HEK293 (cell line): ENCODE measurements at regions not wholly inside any gene's neighbourhood (a gene's known extent, or its start where the extent isn't known, plus 50 kb on each side); places are given as distances from the start of the nearest gene placed in this dataset.

Source experiments
- CTCF ChIA-PET: fragments of 350-600 bp; formaldehyde crosslinking; extraction: SDS; loops from one replicate; lab custom pipeline; 2021; ENCODE audit warnings: antibody characterized with exemption; lab: Yijun Ruan, JAX
- POLR2A ChIA-PET: fragments of 300-600 bp; formaldehyde crosslinking; extraction: SDS; loops from one replicate; lab custom pipeline; 2020; ENCODE audit warnings: antibody characterized with exemption, inconsistent platforms; lab: Yijun Ruan, JAX
- H3K27ac ChIP-seq: fragments of 200-500 bp; sonication (Bioruptor generic); 2 replicates; pipeline ENCODE4 v1.5.1; 2014; ENCODE audit warnings: low read depth, low read length, control low read depth, inconsistent platforms; ENCODE audit errors: extremely low read depth
- H3K36me3 ChIP-seq, 2 experiments: fragments of 200-500 bp in 1 of 2; sonication (Bioruptor generic) in 1 of 2; 1 replicate in 1 of 2; 2 replicates in 1 of 2; pipeline ENCODE4 v1.5.1; 2014 to 2017; ENCODE audit warnings: inconsistent platforms in 2 of 2, low read length in 2 of 2; ENCODE audit not compliant: control insufficient read depth in 2 of 2, insufficient read depth in 1 of 2
- H3K4me1 ChIP-seq: fragments of 200-500 bp; sonication (Bioruptor generic); 2 replicates; pipeline ENCODE4 v1.5.1; 2014; ENCODE audit warnings: mild to moderate bottlenecking, low read length, inconsistent platforms; ENCODE audit not compliant: control insufficient read depth, insufficient read depth
- H3K4me3 ChIP-seq: 2 replicates; pipeline ENCODE4 v1.5.1; 2011; ENCODE audit warnings: low read depth, mild to moderate bottlenecking, control low read depth, low read length, moderate library complexity
- H3K9me3 ChIP-seq: fragments of 200-500 bp; sonication (Bioruptor generic); 2 replicates; pipeline ENCODE4 v1.5.1; 2014; ENCODE audit warnings: low read depth, low read length, inconsistent platforms; ENCODE audit not compliant: control insufficient read depth, insufficient read depth
- BCL6B ChIP-seq: fragments of 450-650 bp; formaldehyde crosslinking; IDR thresholded peaks from 2 replicates; pipeline ENCODE4 v1.5.1; 2017; ENCODE audit warnings: missing biosample characterization, missing genetic modification characterization
- GLIS2 ChIP-seq: fragments of 450-650 bp; formaldehyde crosslinking; IDR thresholded peaks from 2 replicates; pipeline ENCODE4 v1.5.1; 2016; ENCODE audit warnings: missing biosample characterization, missing genetic modification characterization
- KLF1 ChIP-seq: fragments of 450-650 bp; formaldehyde crosslinking; IDR thresholded peaks from 2 replicates; pipeline ENCODE4 v1.5.1; 2016; ENCODE audit warnings: missing biosample characterization, missing genetic modification characterization
- KLF10 ChIP-seq: fragments of 450-650 bp; IDR thresholded peaks from 2 replicates; pipeline ENCODE4 v1.5.1; 2018; ENCODE audit warnings: missing biosample characterization, mild to moderate bottlenecking, missing genetic modification characterization
- OSR2 ChIP-seq: fragments of 450-650 bp; formaldehyde crosslinking; IDR thresholded peaks from 2 replicates; pipeline ENCODE4 v1.5.1; 2016; ENCODE audit warnings: missing biosample characterization, missing genetic modification characterization
- PRDM10 ChIP-seq: fragments of 450-650 bp; formaldehyde crosslinking; IDR thresholded peaks from 2 replicates; pipeline ENCODE4 v1.5.1; 2016; ENCODE audit warnings: missing biosample characterization, missing genetic modification characterization
- ZFP41 ChIP-seq: fragments of 450-650 bp; formaldehyde crosslinking; IDR thresholded peaks from 2 replicates; pipeline ENCODE4 v1.5.1; 2016; ENCODE audit warnings: missing biosample characterization, missing genetic modification characterization, borderline replicate concordance
- ZNF112 ChIP-seq: fragments of 450-650 bp; formaldehyde crosslinking; IDR thresholded peaks from 2 replicates; pipeline ENCODE4 v1.5.0; 2017; ENCODE audit warnings: missing biosample characterization, missing genetic modification characterization
- ZNF132 ChIP-seq: fragments of 450-650 bp; formaldehyde crosslinking; IDR thresholded peaks from 2 replicates; pipeline ENCODE4 v1.5.1; 2017; ENCODE audit warnings: missing biosample characterization, missing genetic modification characterization, borderline replicate concordance
- ZNF140 ChIP-seq: fragments of 450-650 bp; formaldehyde crosslinking; IDR thresholded peaks from 2 replicates; pipeline ENCODE4 v1.5.1; 2016; ENCODE audit warnings: missing biosample characterization, missing genetic modification characterization
- ZNF175 ChIP-seq: fragments of 450-650 bp; formaldehyde crosslinking; IDR thresholded peaks from 2 replicates; pipeline ENCODE4 v1.5.1; 2016; ENCODE audit warnings: missing biosample characterization, missing genetic modification characterization
- ZNF2 ChIP-seq: fragments of 450-650 bp; formaldehyde crosslinking; IDR thresholded peaks from 2 replicates; pipeline ENCODE4 v1.5.1; 2016; ENCODE audit warnings: missing biosample characterization, missing genetic modification characterization
- ZNF24 ChIP-seq: fragments of 450-650 bp; formaldehyde crosslinking; IDR thresholded peaks from 2 replicates; pipeline ENCODE4 v1.5.1; 2016; ENCODE audit warnings: missing biosample characterization, missing genetic modification characterization
- ZNF248 ChIP-seq: fragments of 450-650 bp; formaldehyde crosslinking; IDR thresholded peaks from 2 replicates; pipeline ENCODE4 v1.5.1; 2017; ENCODE audit warnings: missing biosample characterization, missing genetic modification characterization
- ZNF311 ChIP-seq: fragments of 450-650 bp; formaldehyde crosslinking; IDR thresholded peaks from 2 replicates; pipeline ENCODE4 v1.5.1; 2017; ENCODE audit warnings: missing biosample characterization, missing genetic modification characterization, borderline replicate concordance
- ZNF37A ChIP-seq: fragments of 450-650 bp; IDR thresholded peaks from 2 replicates; pipeline ENCODE4 v1.5.1; 2018; ENCODE audit warnings: missing biosample characterization, missing genetic modification characterization
- ZNF473 ChIP-seq: fragments of 450-650 bp; formaldehyde crosslinking; IDR thresholded peaks from 2 replicates; pipeline ENCODE4 v1.5.1; 2017; ENCODE audit warnings: missing biosample characterization, missing genetic modification characterization
- ZNF510 ChIP-seq: fragments of 450-650 bp; formaldehyde crosslinking; IDR thresholded peaks from 2 replicates; pipeline ENCODE4 v1.5.1; 2018; ENCODE audit warnings: mild to moderate bottlenecking, missing genetic modification characterization, missing biosample characterization; ENCODE audit not compliant: insufficient replicate concordance
- ZNF514 ChIP-seq: fragments of 450-650 bp; formaldehyde crosslinking; IDR thresholded peaks from 2 replicates; pipeline ENCODE4 v1.5.1; 2016; ENCODE audit warnings: missing biosample characterization, missing genetic modification characterization
- ZNF529 ChIP-seq: fragments of 450-650 bp; formaldehyde crosslinking; IDR thresholded peaks from 2 replicates; pipeline ENCODE4 v1.5.1; 2017; ENCODE audit warnings: missing genetic modification characterization, missing biosample characterization; ENCODE audit not compliant: insufficient replicate concordance
- ZNF549 ChIP-seq: fragments of 450-650 bp; IDR thresholded peaks from 2 replicates; pipeline ENCODE4 v1.5.1; 2018; ENCODE audit warnings: missing biosample characterization, missing genetic modification characterization, mild to moderate bottlenecking, inconsistent platforms, moderate library complexity
- ZNF624 ChIP-seq: fragments of 450-650 bp; formaldehyde crosslinking; IDR thresholded peaks from 2 replicates; pipeline ENCODE4 v1.5.1; 2017; ENCODE audit warnings: missing biosample characterization, missing genetic modification characterization
- ZNF654 ChIP-seq: fragments of 450-650 bp; formaldehyde crosslinking; IDR thresholded peaks from 2 replicates; pipeline ENCODE4 v1.5.1; 2016; ENCODE audit warnings: low read depth, missing biosample characterization, missing genetic modification characterization
- ZNF658 ChIP-seq: fragments of 450-650 bp; formaldehyde crosslinking; IDR thresholded peaks from 2 replicates; pipeline ENCODE4; 2016; ENCODE audit warnings: missing biosample characterization, missing genetic modification characterization
- ZNF660 ChIP-seq: fragments of 450-650 bp; IDR thresholded peaks from 2 replicates; pipeline ENCODE4 v1.5.1; 2018; ENCODE audit warnings: missing biosample characterization, mild to moderate bottlenecking, missing genetic modification characterization
- ZNF677 ChIP-seq: fragments of 450-650 bp; IDR thresholded peaks from 2 replicates; pipeline ENCODE4 v1.5.0; 2018; ENCODE audit warnings: missing biosample characterization, mild to moderate bottlenecking, missing genetic modification characterization, moderate library complexity
- ZNF747 ChIP-seq: fragments of 450-650 bp; formaldehyde crosslinking; IDR thresholded peaks from 2 replicates; pipeline ENCODE4 v1.5.1; 2016; ENCODE audit warnings: missing biosample characterization, missing genetic modification characterization
- ZNF843 ChIP-seq: fragments of 450-650 bp; formaldehyde crosslinking; IDR thresholded peaks from 2 replicates; pipeline ENCODE4 v1.5.1; 2016; ENCODE audit warnings: missing biosample characterization, missing genetic modification characterization
- ZSCAN16 ChIP-seq: fragments of 450-650 bp; formaldehyde crosslinking; IDR thresholded peaks from 2 replicates; pipeline ENCODE4 v1.5.1; 2016; ENCODE audit warnings: missing biosample characterization, missing genetic modification characterization
- TF ChIP-seq, protein P1 (sequence below): fragments of 450-650 bp; formaldehyde crosslinking; IDR thresholded peaks from 2 replicates; pipeline ENCODE4 v1.5.1; 2016; ENCODE audit warnings: missing biosample characterization, missing genetic modification characterization
- TF ChIP-seq, protein P2 (sequence below): fragments of 450-650 bp; formaldehyde crosslinking; IDR thresholded peaks from 2 replicates; pipeline ENCODE4 v1.5.1; 2017; ENCODE audit warnings: missing biosample characterization, missing genetic modification characterization
- TF ChIP-seq, protein P3 (sequence below): fragments of 450-650 bp; formaldehyde crosslinking; IDR thresholded peaks from 2 replicates; pipeline ENCODE4 v1.5.1; 2016; ENCODE audit warnings: missing biosample characterization, missing genetic modification characterization

DNA sequence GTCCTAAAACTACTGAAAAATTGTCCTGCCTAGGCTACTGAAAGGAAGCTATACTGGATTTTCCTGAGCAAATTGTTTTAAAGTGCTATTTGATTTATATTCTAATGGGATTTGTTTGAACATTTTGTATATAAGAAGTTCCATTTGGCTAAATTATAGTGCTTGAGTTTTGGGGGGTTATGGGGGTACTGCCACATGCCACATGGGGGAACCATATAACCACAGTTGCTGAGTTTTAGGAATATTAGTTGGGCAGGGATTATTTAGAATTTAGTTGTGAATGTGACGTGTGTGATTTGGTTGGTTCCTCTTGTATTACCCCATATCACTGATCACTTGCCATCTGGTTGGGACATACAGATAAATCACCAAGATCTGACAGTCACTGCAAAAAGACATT is 224.5 kb upstream of the TAPT1 start:
- ChIA-PET POLR2A (no interaction called here), CTCF (no interaction called here)

DNA sequence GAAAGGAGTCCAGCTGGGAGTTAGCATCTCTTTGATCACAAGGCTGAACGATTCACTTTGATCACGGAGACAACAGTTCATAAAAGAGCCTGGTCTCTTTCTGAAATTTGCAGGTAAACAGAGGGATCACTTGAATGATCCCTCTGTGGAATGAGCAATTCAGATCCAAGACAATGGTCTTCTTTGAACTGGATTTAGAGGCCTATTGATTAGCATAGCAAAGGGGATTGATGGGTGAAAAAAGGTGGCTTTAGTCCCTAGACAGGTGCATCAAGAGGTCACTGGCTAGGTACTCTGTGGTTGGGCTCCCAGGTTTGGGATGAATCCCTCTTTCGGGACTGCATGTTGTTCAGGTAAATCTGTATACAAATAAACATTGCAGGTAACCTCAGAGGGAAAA is 223.8 kb upstream of the TAPT1 start:
- no peaks in the 10 kb centered on the region for H3K9me3 ChIP-seq
- no peak overlapping the region for H3K4me3 ChIP-seq
- H3K36me3 ChIP-seq, result no peaks in the 10 kb centered on the region
- CTCF ChIA-PET, result no interaction called here
- no peak overlapping the region for H3K27ac ChIP-seq
- POLR2A ChIA-PET, result no interaction called here
- no peaks in the 10 kb centered on the region for H3K4me1 ChIP-seq
- no peak for TF ChIP-seq ZNF549
- no peak for TF ChIP-seq ZNF529 (tag by site-specific recombination)
- no peak for TF ChIP-seq ZSCAN16 (tag by site-specific recombination)
- no peak for TF ChIP-seq OSR2
- TF ChIP-seq ZNF514, result no peak
- no peak for TF ChIP-seq ZFP41 (tag by site-specific recombination)
- TF ChIP-seq ZNF843 (tag by site-specific recombination), result no peak
- no peak for TF ChIP-seq ZNF2 (tag by site-specific recombination)
- TF ChIP-seq PRDM10 (tag by site-specific recombination), result no peak
- TF ChIP-seq ZNF24 (tag by site-specific recombination), result no peak
- TF ChIP-seq ZNF658 (tag by site-specific recombination), result no peak
- TF ChIP-seq BCL6B (tag by site-specific recombination), result no peak
- no peak for TF ChIP-seq ZNF747 (tag by site-specific recombination)
- TF ChIP-seq ZNF677 (tag by site-specific recombination), result no peak
- no peak for TF ChIP-seq KLF10 (tag by site-specific recombination)
- TF ChIP-seq, protein P1, sequence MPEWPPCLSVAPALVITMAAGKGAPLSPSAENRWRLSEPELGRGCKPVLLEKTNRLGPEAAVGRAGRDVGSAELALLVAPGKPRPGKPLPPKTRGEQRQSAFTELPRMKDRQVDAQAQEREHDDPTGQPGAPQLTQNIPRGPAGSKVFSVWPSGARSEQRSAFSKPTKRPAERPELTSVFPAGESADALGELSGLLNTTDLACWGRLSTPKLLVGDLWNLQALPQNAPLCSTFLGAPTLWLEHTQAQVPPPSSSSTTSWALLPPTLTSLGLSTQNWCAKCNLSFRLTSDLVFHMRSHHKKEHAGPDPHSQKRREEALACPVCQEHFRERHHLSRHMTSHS (tag by site-specific recombination), result no peak
- TF ChIP-seq ZNF112 (tag by site-specific recombination), result no peak

More for the DNA sequence above, 224.5 kb upstream of the TAPT1 start:
- Histone ChIP-seq H3K4me1 (no peaks in the 10 kb centered on the region), H3K27ac (no peak overlapping the region), H3K4me3 (no peak overlapping the region), H3K36me3 (no peaks in the 10 kb centered on the region), H3K9me3 (no peaks in the 10 kb centered on the region)
- TF ChIP-seq, protein P2, sequence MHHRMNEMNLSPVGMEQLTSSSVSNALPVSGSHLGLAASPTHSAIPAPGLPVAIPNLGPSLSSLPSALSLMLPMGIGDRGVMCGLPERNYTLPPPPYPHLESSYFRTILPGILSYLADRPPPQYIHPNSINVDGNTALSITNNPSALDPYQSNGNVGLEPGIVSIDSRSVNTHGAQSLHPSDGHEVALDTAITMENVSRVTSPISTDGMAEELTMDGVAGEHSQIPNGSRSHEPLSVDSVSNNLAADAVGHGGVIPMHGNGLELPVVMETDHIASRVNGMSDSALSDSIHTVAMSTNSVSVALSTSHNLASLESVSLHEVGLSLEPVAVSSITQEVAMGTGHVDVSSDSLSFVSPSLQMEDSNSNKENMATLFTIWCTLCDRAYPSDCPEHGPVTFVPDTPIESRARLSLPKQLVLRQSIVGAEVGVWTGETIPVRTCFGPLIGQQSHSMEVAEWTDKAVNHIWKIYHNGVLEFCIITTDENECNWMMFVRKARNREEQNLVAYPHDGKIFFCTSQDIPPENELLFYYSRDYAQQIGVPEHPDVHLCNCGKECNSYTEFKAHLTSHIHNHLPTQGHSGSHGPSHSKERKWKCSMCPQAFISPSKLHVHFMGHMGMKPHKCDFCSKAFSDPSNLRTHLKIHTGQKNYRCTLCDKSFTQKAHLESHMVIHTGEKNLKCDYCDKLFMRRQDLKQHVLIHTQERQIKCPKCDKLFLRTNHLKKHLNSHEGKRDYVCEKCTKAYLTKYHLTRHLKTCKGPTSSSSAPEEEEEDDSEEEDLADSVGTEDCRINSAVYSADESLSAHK (tag by site-specific recombination), result no peak
- TF ChIP-seq GLIS2 (tag by site-specific recombination) (no peak), ZNF654 (tag by site-specific recombination) (no peak), ZNF624 (tag by site-specific recombination) (no peak), ZNF311 (tag by site-specific recombination) (no peak), ZNF2 (tag by site-specific recombination) (no peak), ZNF660 (tag by site-specific recombination) (no peak), ZNF132 (tag by site-specific recombination) (no peak), ZNF248 (no peak), ZNF175 (tag by site-specific recombination) (no peak), ZNF510 (no peak), KLF1 (tag by site-specific recombination) (no peak), ZNF140 (tag by site-specific recombination) (no peak), ZNF473 (tag by site-specific recombination) (no peak), ZNF37A (tag by site-specific recombination) (no peak)
- TF ChIP-seq, protein P3, sequence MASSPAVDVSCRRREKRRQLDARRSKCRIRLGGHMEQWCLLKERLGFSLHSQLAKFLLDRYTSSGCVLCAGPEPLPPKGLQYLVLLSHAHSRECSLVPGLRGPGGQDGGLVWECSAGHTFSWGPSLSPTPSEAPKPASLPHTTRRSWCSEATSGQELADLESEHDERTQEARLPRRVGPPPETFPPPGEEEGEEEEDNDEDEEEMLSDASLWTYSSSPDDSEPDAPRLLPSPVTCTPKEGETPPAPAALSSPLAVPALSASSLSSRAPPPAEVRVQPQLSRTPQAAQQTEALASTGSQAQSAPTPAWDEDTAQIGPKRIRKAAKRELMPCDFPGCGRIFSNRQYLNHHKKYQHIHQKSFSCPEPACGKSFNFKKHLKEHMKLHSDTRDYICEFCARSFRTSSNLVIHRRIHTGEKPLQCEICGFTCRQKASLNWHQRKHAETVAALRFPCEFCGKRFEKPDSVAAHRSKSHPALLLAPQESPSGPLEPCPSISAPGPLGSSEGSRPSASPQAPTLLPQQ (tag by site-specific recombination), result no peak
